ENCODE measurements at regions not wholly inside any gene's neighbourhood (a gene's known extent, or its start where the extent isn't known, plus 50 kb on each side); places are given as distances from the start of the nearest gene placed in this dataset.
"Not testable (repeated sequence)": the region's sequence is repeated elsewhere in the genome, so short reads cannot be mapped to it uniquely, and the experiment has no call there.

DNA sequence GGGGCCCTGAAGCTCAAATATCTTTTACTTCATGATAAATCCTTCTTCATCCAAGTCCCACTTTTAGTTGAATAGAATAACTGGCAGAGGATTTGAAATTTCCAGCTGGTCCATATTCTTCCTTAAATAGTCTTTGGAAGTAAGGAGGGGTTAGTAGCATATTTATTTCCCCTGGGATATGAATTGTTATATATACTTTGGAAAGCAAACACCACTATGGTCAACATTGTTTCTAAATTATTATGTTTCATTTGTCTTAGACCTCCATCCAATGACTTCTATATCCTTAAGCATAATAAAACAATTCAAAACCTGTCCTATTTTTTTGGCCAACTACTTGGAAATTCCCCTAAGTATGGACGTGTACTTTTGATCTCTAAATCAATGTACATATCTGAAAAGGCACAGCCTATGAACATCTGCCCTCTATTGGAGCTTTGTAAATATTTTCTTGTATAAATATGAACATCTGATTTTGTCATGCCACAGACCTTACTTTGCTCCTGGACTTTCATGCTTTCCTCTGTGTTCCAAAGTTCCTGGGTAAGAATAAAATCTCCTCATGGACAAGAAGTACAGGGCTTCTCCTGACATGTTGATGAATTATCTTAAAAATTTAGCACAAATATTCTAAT is 1212.0 kb downstream of the GALC start:
- TF ChIP-seq, protein P1, sequence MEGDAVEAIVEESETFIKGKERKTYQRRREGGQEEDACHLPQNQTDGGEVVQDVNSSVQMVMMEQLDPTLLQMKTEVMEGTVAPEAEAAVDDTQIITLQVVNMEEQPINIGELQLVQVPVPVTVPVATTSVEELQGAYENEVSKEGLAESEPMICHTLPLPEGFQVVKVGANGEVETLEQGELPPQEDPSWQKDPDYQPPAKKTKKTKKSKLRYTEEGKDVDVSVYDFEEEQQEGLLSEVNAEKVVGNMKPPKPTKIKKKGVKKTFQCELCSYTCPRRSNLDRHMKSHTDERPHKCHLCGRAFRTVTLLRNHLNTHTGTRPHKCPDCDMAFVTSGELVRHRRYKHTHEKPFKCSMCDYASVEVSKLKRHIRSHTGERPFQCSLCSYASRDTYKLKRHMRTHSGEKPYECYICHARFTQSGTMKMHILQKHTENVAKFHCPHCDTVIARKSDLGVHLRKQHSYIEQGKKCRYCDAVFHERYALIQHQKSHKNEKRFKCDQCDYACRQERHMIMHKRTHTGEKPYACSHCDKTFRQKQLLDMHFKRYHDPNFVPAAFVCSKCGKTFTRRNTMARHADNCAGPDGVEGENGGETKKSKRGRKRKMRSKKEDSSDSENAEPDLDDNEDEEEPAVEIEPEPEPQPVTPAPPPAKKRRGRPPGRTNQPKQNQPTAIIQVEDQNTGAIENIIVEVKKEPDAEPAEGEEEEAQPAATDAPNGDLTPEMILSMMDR (conservative IDR thresholded peaks at IDR 0.05; ENCODE audit: control insufficient read depth, insufficient read depth, low read depth, low read length) = peak; percentile 10
- DNase-seq (ENCODE audit: low read depth) = no peak
- H3K4me3 ChIP-seq (ENCODE audit: control insufficient read depth, low read depth, low read length) = no peak overlapping the region

DNA sequence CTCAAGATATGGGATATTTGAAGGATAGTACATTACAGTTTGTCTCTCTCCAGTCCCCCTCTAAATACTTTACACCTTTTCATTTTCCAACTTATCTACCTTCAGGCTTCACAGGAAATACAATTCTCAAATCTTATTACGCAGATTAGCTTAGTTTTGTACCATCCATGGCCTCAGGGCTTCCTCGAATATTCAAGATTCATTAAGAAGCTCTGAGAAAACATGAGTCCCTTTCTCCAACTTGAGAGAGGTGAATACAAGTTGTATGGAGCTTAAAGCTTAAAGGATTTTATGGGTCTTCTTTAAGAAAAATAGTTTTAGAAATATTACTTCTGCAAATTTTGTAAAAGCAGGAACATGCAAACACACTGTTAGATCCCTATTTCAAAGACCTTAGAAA is 1212.5 kb downstream of the GALC start:
- no peak overlapping the region for H3K4me3 ChIP-seq (ENCODE audit: control insufficient read depth, low read depth, low read length)
- DNase-seq (ENCODE audit: low read depth) = no peak
- TF ChIP-seq, protein P1 (conservative IDR thresholded peaks at IDR 0.05; ENCODE audit: control insufficient read depth, insufficient read depth, low read depth, low read length) = no peak

DNA sequence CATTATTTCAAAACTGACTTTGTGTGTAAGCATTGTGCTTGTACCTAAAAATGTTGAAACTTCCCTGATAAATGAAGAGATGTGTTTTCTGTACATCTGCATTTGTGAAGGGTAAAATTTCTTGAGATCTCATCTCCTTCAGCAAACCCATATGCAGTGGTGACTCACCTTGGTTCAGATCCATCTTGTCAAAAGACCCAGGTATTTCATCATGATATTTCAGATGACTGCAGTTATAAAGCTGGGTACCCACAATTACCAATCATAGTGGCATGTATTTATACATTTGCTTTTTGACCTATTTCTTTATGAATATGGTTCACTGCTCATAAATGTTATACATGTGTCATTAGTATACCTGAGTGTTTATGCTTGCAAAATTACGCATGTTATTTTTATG is 1213.6 kb downstream of the GALC start:
- no peak overlapping the region for H3K4me3 ChIP-seq (ENCODE audit: control insufficient read depth, low read depth, low read length)
- TF ChIP-seq, protein P1 (conservative IDR thresholded peaks at IDR 0.05; ENCODE audit: control insufficient read depth, insufficient read depth, low read depth, low read length) = no peak
- peak; percentile 58 for DNase-seq (ENCODE audit: low read depth)

DNA sequence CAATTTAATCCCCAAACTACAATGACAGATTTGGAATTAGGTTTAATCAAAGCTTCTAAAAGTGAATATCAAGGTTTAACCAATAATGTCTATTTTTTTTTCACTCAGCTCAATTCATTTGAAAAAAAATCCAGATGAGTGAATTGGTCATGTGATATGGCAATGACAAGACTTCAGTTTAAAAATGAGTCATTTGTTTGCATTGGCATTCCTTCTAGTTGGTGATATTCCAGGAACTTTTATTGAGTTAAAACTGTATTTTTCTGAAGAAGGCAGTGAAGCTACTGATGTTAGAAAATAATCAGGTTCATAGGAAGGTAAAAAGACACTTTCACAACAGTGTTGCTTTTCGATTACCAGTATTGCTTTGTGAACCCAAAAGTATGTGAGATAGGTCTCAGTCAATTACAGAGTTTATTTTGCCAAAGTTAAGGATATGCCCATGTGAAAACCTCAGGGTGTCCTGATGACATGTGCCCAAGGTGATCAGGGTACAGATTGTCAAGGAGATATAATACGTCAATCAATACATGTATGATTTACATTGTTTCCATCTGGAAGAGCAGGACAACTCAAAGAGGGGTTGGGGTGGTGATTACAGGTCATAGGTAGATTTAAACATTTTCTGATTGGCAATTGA is 1214.9 kb downstream of the GALC start:
- peak; percentile 86 for DNase-seq (ENCODE audit: low read depth)
- TF ChIP-seq, protein P1 (conservative IDR thresholded peaks at IDR 0.05; ENCODE audit: control insufficient read depth, insufficient read depth, low read depth, low read length) = no peak
- no peak overlapping the region for H3K4me3 ChIP-seq (ENCODE audit: control insufficient read depth, low read depth, low read length)

DNA sequence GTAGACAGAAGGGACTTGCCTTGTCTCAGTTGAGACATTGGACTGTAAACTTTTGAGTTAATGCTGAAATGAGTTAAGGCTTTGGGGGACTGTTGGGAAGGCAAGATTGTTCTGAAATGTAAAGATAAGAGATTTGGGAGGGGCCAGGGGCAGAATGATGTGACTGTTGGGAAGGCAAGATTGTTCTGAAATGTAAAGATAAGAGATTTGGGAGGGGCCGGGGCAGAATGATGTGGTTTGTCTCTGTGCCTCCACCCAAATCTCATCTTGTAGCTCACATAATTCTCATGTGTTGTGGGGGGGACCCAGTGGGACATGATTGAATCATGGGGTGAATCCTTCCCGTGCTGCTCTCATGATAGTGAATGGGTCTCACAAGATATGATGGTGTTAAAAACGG is 1217.1 kb downstream of the GALC start:
- DNase-seq (ENCODE audit: low read depth); H3K4me3 ChIP-seq (ENCODE audit: control insufficient read depth, low read depth, low read length): not testable (repeated sequence)

DNA sequence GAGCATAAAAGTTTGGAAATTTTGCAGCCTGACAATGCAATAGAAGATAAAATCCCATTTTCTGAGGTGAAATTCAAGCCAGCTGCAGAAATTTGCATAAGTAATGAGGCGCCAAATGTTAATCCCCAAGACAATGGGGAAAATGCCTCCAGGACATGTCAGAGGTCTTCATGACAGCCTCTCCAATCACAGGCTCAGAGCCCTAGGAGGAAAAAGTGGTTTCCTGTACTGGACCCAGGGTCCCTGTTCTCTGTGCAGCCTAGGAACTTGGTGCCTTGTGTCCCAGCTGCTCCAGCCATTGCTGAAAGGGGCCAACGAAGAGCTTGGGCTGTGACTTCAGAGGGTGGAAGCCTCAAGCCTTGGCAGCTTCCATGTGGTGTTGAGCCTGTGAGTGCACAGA is 1218.1 kb downstream of the GALC start:
- H3K4me3 ChIP-seq (ENCODE audit: control insufficient read depth, low read depth, low read length) = no peak overlapping the region
- DNase-seq (ENCODE audit: low read depth) = no peak
- TF ChIP-seq, protein P1 (conservative IDR thresholded peaks at IDR 0.05; ENCODE audit: control insufficient read depth, insufficient read depth, low read depth, low read length) = no peak

DNA sequence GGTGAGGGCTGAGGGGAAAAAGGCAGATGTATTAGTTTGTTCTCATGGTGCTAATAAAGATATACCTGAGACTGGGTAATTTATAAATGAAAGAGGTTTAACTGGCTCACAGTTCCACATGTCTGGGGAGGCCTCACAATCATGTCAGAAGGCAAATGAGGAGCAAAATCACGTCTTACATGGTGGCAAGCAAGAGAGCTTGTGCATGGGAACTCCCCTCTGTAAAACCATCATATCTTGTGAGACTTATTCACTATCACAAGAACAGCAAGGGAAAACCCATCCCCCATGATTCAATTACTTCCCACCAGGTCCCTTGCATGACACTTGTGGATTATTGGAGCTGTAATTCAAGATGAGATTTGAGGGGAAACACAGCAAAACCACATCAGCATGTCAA is 1220.9 kb downstream of the GALC start:
- no peak for DNase-seq (ENCODE audit: low read depth)
- TF ChIP-seq, protein P1 (conservative IDR thresholded peaks at IDR 0.05; ENCODE audit: control insufficient read depth, insufficient read depth, low read depth, low read length) = no peak
- H3K4me3 ChIP-seq (ENCODE audit: control insufficient read depth, low read depth, low read length) = no peak overlapping the region
